GM19023 (cell line): ENCODE measurements at regions not wholly inside any gene's neighbourhood (a gene's known extent, or its start where the extent isn't known, plus 50 kb on each side); places are given as distances from the start of the nearest gene placed in this dataset.
"Not testable (repeated sequence)": the region's sequence is repeated elsewhere in the genome, so short reads cannot be mapped to it uniquely, and the experiment has no call there.

Experiments used
- ATAC-seq: cut with Tn5 transposase; IDR thresholded peaks from one replicate; pipeline ENCODE4 v1.9.1; 2021; ENCODE audit warnings: mild to moderate bottlenecking, moderate library complexity; ENCODE audit not compliant: unreplicated experiment

GRCh38 chr10:61063034-61063433 is 119.0 kb upstream of the RHOBTB1 start:
- ATAC-seq = no peak

GRCh38 chr10:61061923-61062504 is 118.0 kb upstream of the RHOBTB1 start:
- ATAC-seq = no peak

- ATAC-seq = no peak
Measured at GRCh38 chr10:61059636-61060035, 115.7 kb upstream of the RHOBTB1 start.

GRCh38 chr10:61052469-61053205 is 108.7 kb upstream of the RHOBTB1 start:
- ATAC-seq = no peak

- no peak for ATAC-seq
Measured at GRCh38 chr10:61051344-61051743, 107.4 kb upstream of the RHOBTB1 start.

- no peak for ATAC-seq
Measured at GRCh38 chr10:61050120-61050745, 106.2 kb upstream of the RHOBTB1 start.

- ATAC-seq = no peak
Measured at GRCh38 chr10:61049386-61049785, 105.4 kb upstream of the RHOBTB1 start.

GRCh38 chr10:61047788-61048560 is 104.0 kb upstream of the RHOBTB1 start:
- no peak for ATAC-seq

- ATAC-seq = no peak
Measured at GRCh38 chr10:61047081-61047480, 103.1 kb upstream of the RHOBTB1 start.

- ATAC-seq = not testable (repeated sequence)
Measured at GRCh38 chr10:61045480-61045879, 101.5 kb upstream of the RHOBTB1 start.

- ATAC-seq = no peak
Measured at GRCh38 chr10:61042533-61042932, 98.5 kb upstream of the RHOBTB1 start.

- ATAC-seq = no peak
Measured at GRCh38 chr10:61040399-61041016, 96.5 kb upstream of the RHOBTB1 start.

- ATAC-seq = no peak
Measured at GRCh38 chr10:61039868-61040267, 95.9 kb upstream of the RHOBTB1 start.

GRCh38 chr10:61037261-61037830 is 93.4 kb upstream of the RHOBTB1 start:
- ATAC-seq = not testable (repeated sequence)

- not testable (repeated sequence) for ATAC-seq
Measured at GRCh38 chr10:61036148-61036547, 92.2 kb upstream of the RHOBTB1 start.

GRCh38 chr10:61031341-61031740 is 87.4 kb upstream of the RHOBTB1 start:
- ATAC-seq = no peak

- no peak for ATAC-seq
Measured at GRCh38 chr10:61029411-61029810, 85.4 kb upstream of the RHOBTB1 start.

GRCh38 chr10:61028861-61029361 is 84.9 kb upstream of the RHOBTB1 start:
- no peak for ATAC-seq

GRCh38 chr10:61024856-61025201 is 80.8 kb upstream of the RHOBTB1 start:
- ATAC-seq = no peak

- no peak for ATAC-seq
Measured at GRCh38 chr10:61024151-61024855, 80.3 kb upstream of the RHOBTB1 start.
